A549 (cell line): ENCODE measurements at regions not wholly inside any gene's neighbourhood (a gene's known extent, or its start where the extent isn't known, plus 50 kb on each side); places are given as distances from the start of the nearest gene placed in this dataset.
"Not testable (repeated sequence)": the region's sequence is repeated elsewhere in the genome, so short reads cannot be mapped to it uniquely, and the experiment has no call there.

Source experiments
- ATAC-seq, 2 experiments: fragments of 200-7000 bp in 1 of 2; fragments of >200 bp in 1 of 2; cut with Nextera tagmentation in 1 of 2; cut with Tn5 transposase in 1 of 2; 3 replicates each; pipeline versions ENCODE4 v1.8.0 to v1.9.1; 2018 to 2020; ENCODE audit warnings: mild to moderate bottlenecking in 1 of 2, moderate library complexity in 1 of 2
- CTCF ChIA-PET: fragments of 300-600 bp; sonication (Branson Sonifier 250); formaldehyde crosslinking; extraction: SDS; loops from one replicate; lab custom pipeline; 2021; ENCODE audit warnings: antibody characterized with exemption, inconsistent platforms; lab: Yijun Ruan, JAX
- POLR2A ChIA-PET: fragments of 350-600 bp; formaldehyde crosslinking; extraction: SDS; loops from one replicate; lab custom pipeline; 2021; ENCODE audit warnings: antibody characterized with exemption, inconsistent platforms; lab: Yijun Ruan, JAX
- DNase-seq, 2 experiments: peaks; one replicate each; pipeline versions ENCODE4 v3.0.0 to v3.0.0-alpha.2; 2011 to 2016; ENCODE audit warnings: low read depth in 1 of 2, low spot score in 1 of 2
- FAIRE-seq: peaks from 2 replicates; lab custom pipeline; 2011; peaks lifted over from hg19 to GRCh38; lab: Jason Lieb, UNC
- H3K27ac ChIP-seq, 2 experiments: fragments of >200 bp; sonication (Bioruptor Twin); formaldehyde crosslinking; 3 replicates each; pipeline ENCODE4 v1.5.1; 2016 to 2017
- H3K4me1 ChIP-seq: fragments of >200 bp; sonication (Bioruptor Twin); formaldehyde crosslinking; 3 replicates; pipeline ENCODE4 v1.6.1; 2016
- H3K4me2 ChIP-seq: fragments of >200 bp; sonication (Bioruptor Twin); formaldehyde crosslinking; 3 replicates; pipeline ENCODE4 v1.6.1; 2016
- H3K4me3 ChIP-seq: fragments of >200 bp; sonication (Bioruptor Twin); formaldehyde crosslinking; 3 replicates; pipeline ENCODE4 v1.5.1; 2016
- H3K9me3 ChIP-seq: fragments of >200 bp; sonication (Bioruptor Twin); formaldehyde crosslinking; 3 replicates; pipeline ENCODE4 v1.6.1; 2016
- HDAC2 ChIP-seq: fragments of 200-600 bp; sonication (generic); IDR thresholded peaks from 2 replicates; pipeline ENCODE4 v1.6.1; 2016
- KDM1A ChIP-seq: fragments of 200-600 bp; sonication (generic); IDR thresholded peaks from 2 replicates; pipeline ENCODE4 v1.6.1; 2016; ENCODE audit warnings: low read depth, mild to moderate bottlenecking
- MAFK ChIP-seq: fragments of 450-650 bp; IDR thresholded peaks from 2 replicates; pipeline ENCODE4 v1.6.1; 2014; ENCODE audit not compliant: partially characterized antibody
- PHF8 ChIP-seq: fragments of 200-600 bp; sonication (generic); IDR thresholded peaks from 2 replicates; pipeline ENCODE4 v1.6.1; 2016; ENCODE audit warnings: low read depth, mild to moderate bottlenecking, antibody characterized with exemption, moderate library complexity, borderline replicate concordance
- POLR2A ChIP-seq: IDR thresholded peaks from 2 replicates; pipeline ENCODE4 v1.6.1; 2012; ENCODE audit warnings: mild to moderate bottlenecking, low read length
- POLR2AphosphoS2 ChIP-seq: conservative IDR thresholded peaks from 2 replicates; pipeline ENCODE4 v1.6.1; 2012; ENCODE audit warnings: low read length, improper control_type of control experiment, inconsistent platforms
- RNF2 ChIP-seq: fragments of 200-600 bp; sonication (generic); IDR thresholded peaks from 2 replicates; pipeline ENCODE4 v1.6.1; 2016; ENCODE audit warnings: low read depth, mild to moderate bottlenecking, antibody characterized with exemption, moderate library complexity, borderline replicate concordance
- SMC3 ChIP-seq: fragments of >200 bp; sonication (Bioruptor Twin); formaldehyde crosslinking; IDR thresholded peaks from 3 replicates; pipeline ENCODE4 v1.6.1; 2018; ENCODE audit warnings: inconsistent platforms
- SREBF2 ChIP-seq: fragments of 450-650 bp; IDR thresholded peaks from 2 replicates; pipeline ENCODE4 v1.6.1; 2014; ENCODE audit warnings: mild to moderate bottlenecking, moderate library complexity
- ZC3H11A ChIP-seq: fragments of 450-650 bp; IDR thresholded peaks from 2 replicates; pipeline ENCODE4 v1.6.1; 2014; ENCODE audit warnings: antibody characterized with exemption, mild to moderate bottlenecking
- WGBS: methylation state at CpG from one replicate; pipeline ENCODE4 v1.1.6; 2017; ENCODE audit errors: missing lambda C conversion rate; 5-methylcytosine and 5-hydroxymethylcytosine counted together
- TF ChIP-seq, protein P1 (sequence below): IDR thresholded peaks from 2 replicates; pipeline ENCODE4 v1.6.1; 2012
- TF ChIP-seq, protein P2 (sequence below): fragments of 250-450 bp; sonication (Bioruptor Pico); IDR thresholded peaks from 2 replicates; pipeline ENCODE4 v1.5.0; 2020; ENCODE audit warnings: low read depth, mild to moderate bottlenecking, moderate library complexity
- TF ChIP-seq, protein P3 (sequence below): fragments of 200-600 bp; sonication (generic); IDR thresholded peaks from 2 replicates; pipeline ENCODE4 v1.6.1; 2016; ENCODE audit warnings: antibody characterized with exemption, mild to moderate bottlenecking, moderate library complexity

GRCh38 chr1:191519519-191519918 lies 638.7 kb upstream of the RGS18 start:
- FAIRE-seq, result no peak

GRCh38 chr1:191520345-191520744 lies 637.9 kb upstream of the RGS18 start:
- no peak for FAIRE-seq
- 11% methylated on average over 3 of the region's 3 CpGs for WGBS
- no peak for TF ChIP-seq PHF8
- TF ChIP-seq, all 56 proteins: peak for 0
- peak overlapping the region; percentile 66 for H3K4me2 ChIP-seq
- POLR2A ChIA-PET, result no interaction called here
- H3K9me3 ChIP-seq, result no peaks in the 10 kb centered on the region
- DNase-seq (peak in 1 of 2 experiments; percentile 6), ATAC-seq (peak in 1 of 2 experiments; percentile 34; a peak in 1 of 6 replicates)
- CTCF ChIA-PET, result no interaction called here
- peak overlapping the region; percentile 16 to 71; a peak in 5 of 6 replicates for H3K27ac ChIP-seq
- peaks cover 24% of the 10 kb centered on the region for H3K4me1 ChIP-seq
- no peak overlapping the region for H3K4me3 ChIP-seq

More at GRCh38 chr1:191519519-191519918, 638.7 kb upstream of the RGS18 start:
- CTCF ChIA-PET, result no interaction called here
- POLR2A ChIA-PET, result no interaction called here
- H3K4me3 ChIP-seq, result no peak overlapping the region; the same call in 2 of the 3 replicates
- H3K27ac ChIP-seq, result peak overlapping the region in 1 of 2 experiments; percentile 16; a peak in 2 of 6 replicates
- no peak for DNase-seq
- H3K4me2 ChIP-seq, result peak overlapping the region; percentile 66
- peaks cover 24% of the 10 kb centered on the region for H3K4me1 ChIP-seq
- no peaks in the 10 kb centered on the region for H3K9me3 ChIP-seq
- TF ChIP-seq RNF2 (no peak), SMC3 (no peak), SREBF2 (no peak), KDM1A (no peak)
- TF ChIP-seq, protein P1, sequence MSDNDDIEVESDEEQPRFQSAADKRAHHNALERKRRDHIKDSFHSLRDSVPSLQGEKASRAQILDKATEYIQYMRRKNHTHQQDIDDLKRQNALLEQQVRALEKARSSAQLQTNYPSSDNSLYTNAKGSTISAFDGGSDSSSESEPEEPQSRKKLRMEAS, result no peak
- ATAC-seq, result no peak; a peak in 2 of 6 replicates

DNA sequence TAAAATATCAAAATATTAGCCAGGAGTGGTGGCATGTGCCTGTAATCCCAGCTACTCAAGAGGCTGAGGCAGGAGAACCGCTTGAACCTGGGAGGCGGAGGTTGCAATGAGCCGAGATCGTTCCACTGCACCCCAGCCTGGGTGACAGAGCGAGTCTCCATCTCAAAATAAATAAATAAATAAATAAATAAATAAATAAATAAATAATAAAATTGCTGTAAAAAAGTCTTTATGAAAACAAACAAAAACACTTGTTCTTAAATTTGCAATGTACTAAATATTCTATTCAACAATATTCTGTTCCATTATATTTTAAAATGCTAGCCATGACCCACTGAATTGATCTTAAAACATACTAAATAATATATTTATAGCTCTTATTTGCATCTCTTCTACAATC lies 632.3 kb upstream of the RGS18 start:
- H3K27ac ChIP-seq, ATAC-seq, POLR2A ChIA-PET, H3K4me2 ChIP-seq, H3K9me3 ChIP-seq, H3K4me3 ChIP-seq, FAIRE-seq, DNase-seq, H3K4me1 ChIP-seq, CTCF ChIA-PET: not testable (repeated sequence)
- WGBS, result 88% methylated on average over 5 of the region's 5 CpGs
- TF ChIP-seq ZC3H11A, result peak; percentile 51

GRCh38 chr1:191528275-191528674 lies 630.0 kb upstream of the RGS18 start:
- Histone ChIP-seq H3K9me3 (no peaks in the 10 kb centered on the region), H3K4me2 (no peak overlapping the region), H3K27ac (no peak overlapping the region), H3K4me3 (no peak overlapping the region), H3K4me1 (no peaks in the 10 kb centered on the region)
- ChIA-PET POLR2A (no interaction called here), CTCF (no interaction called here)
- FAIRE-seq (no peak), ATAC-seq (no peak), DNase-seq (no peak)
- WGBS, result 56% methylated on average over 6 of the region's 6 CpGs
- TF ChIP-seq, protein P2, sequence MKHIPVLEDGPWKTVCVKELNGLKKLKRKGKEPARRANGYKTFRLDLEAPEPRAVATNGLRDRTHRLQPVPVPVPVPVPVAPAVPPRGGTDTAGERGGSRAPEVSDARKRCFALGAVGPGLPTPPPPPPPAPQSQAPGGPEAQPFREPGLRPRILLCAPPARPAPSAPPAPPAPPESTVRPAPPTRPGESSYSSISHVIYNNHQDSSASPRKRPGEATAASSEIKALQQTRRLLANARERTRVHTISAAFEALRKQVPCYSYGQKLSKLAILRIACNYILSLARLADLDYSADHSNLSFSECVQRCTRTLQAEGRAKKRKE (CRISPR knock-in tag), result no peak
- TF ChIP-seq POLR2AphosphoS2 (no peak), HDAC2 (no peak), PHF8 (no peak), RNF2 (no peak)
- TF ChIP-seq, protein P3, sequence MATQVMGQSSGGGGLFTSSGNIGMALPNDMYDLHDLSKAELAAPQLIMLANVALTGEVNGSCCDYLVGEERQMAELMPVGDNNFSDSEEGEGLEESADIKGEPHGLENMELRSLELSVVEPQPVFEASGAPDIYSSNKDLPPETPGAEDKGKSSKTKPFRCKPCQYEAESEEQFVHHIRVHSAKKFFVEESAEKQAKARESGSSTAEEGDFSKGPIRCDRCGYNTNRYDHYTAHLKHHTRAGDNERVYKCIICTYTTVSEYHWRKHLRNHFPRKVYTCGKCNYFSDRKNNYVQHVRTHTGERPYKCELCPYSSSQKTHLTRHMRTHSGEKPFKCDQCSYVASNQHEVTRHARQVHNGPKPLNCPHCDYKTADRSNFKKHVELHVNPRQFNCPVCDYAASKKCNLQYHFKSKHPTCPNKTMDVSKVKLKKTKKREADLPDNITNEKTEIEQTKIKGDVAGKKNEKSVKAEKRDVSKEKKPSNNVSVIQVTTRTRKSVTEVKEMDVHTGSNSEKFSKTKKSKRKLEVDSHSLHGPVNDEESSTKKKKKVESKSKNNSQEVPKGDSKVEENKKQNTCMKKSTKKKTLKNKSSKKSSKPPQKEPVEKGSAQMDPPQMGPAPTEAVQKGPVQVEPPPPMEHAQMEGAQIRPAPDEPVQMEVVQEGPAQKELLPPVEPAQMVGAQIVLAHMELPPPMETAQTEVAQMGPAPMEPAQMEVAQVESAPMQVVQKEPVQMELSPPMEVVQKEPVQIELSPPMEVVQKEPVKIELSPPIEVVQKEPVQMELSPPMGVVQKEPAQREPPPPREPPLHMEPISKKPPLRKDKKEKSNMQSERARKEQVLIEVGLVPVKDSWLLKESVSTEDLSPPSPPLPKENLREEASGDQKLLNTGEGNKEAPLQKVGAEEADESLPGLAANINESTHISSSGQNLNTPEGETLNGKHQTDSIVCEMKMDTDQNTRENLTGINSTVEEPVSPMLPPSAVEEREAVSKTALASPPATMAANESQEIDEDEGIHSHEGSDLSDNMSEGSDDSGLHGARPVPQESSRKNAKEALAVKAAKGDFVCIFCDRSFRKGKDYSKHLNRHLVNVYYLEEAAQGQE, result no peak

DNA sequence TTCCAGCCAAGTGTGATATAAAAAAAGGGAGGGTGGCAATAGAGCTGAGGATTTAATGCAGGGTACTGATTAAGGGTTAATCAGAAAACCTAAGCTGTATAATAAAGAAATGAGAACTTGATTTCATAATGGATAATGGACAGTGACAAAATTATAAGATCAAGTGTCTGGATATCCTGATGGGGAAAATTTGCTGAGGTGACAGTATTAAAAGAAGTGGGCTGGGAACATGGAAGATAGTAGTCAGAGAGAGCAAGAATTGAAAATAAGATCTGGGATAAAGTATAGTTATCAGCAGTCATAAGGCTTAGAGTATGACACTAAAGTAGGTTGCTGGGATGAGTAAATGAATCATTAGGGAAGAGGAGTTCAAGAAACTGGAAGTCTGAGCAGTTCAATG lies 627.3 kb upstream of the RGS18 start:
- Histone ChIP-seq H3K4me3 (no peak overlapping the region), H3K4me1 (no peaks in the 10 kb centered on the region), H3K9me3 (no peaks in the 10 kb centered on the region), H3K27ac (no peak overlapping the region), H3K4me2 (no peak overlapping the region)
- ChIA-PET POLR2A (no interaction called here), CTCF (no interaction called here)
- ATAC-seq (no peak), FAIRE-seq (no peak), DNase-seq (no peak)
- TF ChIP-seq POLR2A, result no peak
- peak; percentile 88 for TF ChIP-seq MAFK
